Esophagus squamous epithelium (tissue), 5 donors: ENCODE measurements at regions not wholly inside any gene's neighbourhood (a gene's known extent, or its start where the extent isn't known, plus 50 kb on each side); places are given as distances from the start of the nearest gene placed in this dataset.

Experiments
- DNase-seq: peaks from one replicate; lab custom pipeline; 2025; lab: John Stamatoyannopoulos, UW
- H3K27ac ChIP-seq, 4 donors: fragments of 200-600 bp; sonication (generic); one replicate each; pipeline ENCODE4 v1.5.1; 2016 to 2019; ENCODE audit warnings: mild to moderate bottlenecking in 1 of 4
- H3K27me3 ChIP-seq, 4 donors: fragments of 200-600 bp; sonication (generic); 1 replicate in 3 of 4; 2 replicates in 1 of 4; pipeline versions ENCODE4 v1.5.1 to v1.6.0; 2017 to 2021; ENCODE audit warnings: antibody characterized with exemption in 1 of 4
- H3K36me3 ChIP-seq, 3 donors: fragments of 200-600 bp; sonication (generic); one replicate each; pipeline ENCODE4 v1.5.1; 2016 to 2019
- H3K4me1 ChIP-seq, 3 donors: fragments of 200-600 bp; sonication (generic); one replicate each; pipeline ENCODE4 v1.5.1; 2017 to 2019
- H3K4me3 ChIP-seq, 4 donors: fragments of 200-600 bp; sonication (generic); 1 replicate in 3 of 4; 2 replicates in 1 of 4; pipeline ENCODE4 v1.5.1; 2016 to 2019; ENCODE audit warnings: mild to moderate bottlenecking in 2 of 4, moderate library complexity in 1 of 4
- H3K9me3 ChIP-seq, 3 donors: fragments of 200-600 bp; sonication (generic); one replicate each; pipeline ENCODE4 v1.5.1; 2016 to 2019
- POLR2A ChIP-seq, 4 donors: fragments of 450-650 bp; IDR thresholded peaks; one replicate each; pipeline ENCODE4 v1.6.1; 2017; ENCODE audit warnings: antibody characterized with exemption in 4 of 4, mild to moderate bottlenecking in 4 of 4, moderate library complexity in 3 of 4
- WGBS, 2 donors: methylation state at CpG; one replicate each; pipeline ENCODE4 v1.1.5; 2018; 5-methylcytosine and 5-hydroxymethylcytosine counted together
- intact Hi-C: fragments of 100-400 bp; cut with DNase I; formaldehyde crosslinking; loops from one replicate; pipeline ENCODE4 v1.15.0; 2022
- TF ChIP-seq, protein P1 (sequence below), 6 experiments: fragments of 450-650 bp in 4 of 6; fragments of 200-600 bp in 2 of 6; sonication (generic) in 2 of 6; IDR thresholded peaks; one replicate each; pipeline ENCODE4 v1.5.1; 2016 to 2019; ENCODE audit warnings: antibody characterized with exemption in 6 of 6, mild to moderate bottlenecking in 4 of 6, moderate library complexity in 4 of 6
- donor health status: DM: yes; HTN: yes; CAD: no.

GRCh38 chr10:52645187-52645758, 127.3 kb downstream of the MBL2 start:
- no peaks in the 10 kb centered on the region for H3K36me3 ChIP-seq
- no peak for DNase-seq
- intact Hi-C loops, result loop anchor here (10.0 kb wide), 1 partner anchor 130 kb away; the partner anchor contains the start of gene MBL2
- 42 to 57% methylated on average over 3 to 4 of the region's 4 CpGs for WGBS, 2 donors
- H3K4me1 ChIP-seq, result no peaks in the 10 kb centered on the region
- no peak overlapping the region for H3K4me3 ChIP-seq
- no peaks in the 10 kb centered on the region for H3K9me3 ChIP-seq
- no peaks in the 10 kb centered on the region for H3K27me3 ChIP-seq
- H3K27ac ChIP-seq, result no peak overlapping the region
- no peak for TF ChIP-seq POLR2A (IDR thresholded peaks at IDR 0.05)
- TF ChIP-seq, protein P1, sequence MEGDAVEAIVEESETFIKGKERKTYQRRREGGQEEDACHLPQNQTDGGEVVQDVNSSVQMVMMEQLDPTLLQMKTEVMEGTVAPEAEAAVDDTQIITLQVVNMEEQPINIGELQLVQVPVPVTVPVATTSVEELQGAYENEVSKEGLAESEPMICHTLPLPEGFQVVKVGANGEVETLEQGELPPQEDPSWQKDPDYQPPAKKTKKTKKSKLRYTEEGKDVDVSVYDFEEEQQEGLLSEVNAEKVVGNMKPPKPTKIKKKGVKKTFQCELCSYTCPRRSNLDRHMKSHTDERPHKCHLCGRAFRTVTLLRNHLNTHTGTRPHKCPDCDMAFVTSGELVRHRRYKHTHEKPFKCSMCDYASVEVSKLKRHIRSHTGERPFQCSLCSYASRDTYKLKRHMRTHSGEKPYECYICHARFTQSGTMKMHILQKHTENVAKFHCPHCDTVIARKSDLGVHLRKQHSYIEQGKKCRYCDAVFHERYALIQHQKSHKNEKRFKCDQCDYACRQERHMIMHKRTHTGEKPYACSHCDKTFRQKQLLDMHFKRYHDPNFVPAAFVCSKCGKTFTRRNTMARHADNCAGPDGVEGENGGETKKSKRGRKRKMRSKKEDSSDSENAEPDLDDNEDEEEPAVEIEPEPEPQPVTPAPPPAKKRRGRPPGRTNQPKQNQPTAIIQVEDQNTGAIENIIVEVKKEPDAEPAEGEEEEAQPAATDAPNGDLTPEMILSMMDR (IDR thresholded peaks at IDR 0.05), result no peak

GRCh38 chr10:52649511-52649910, 123.1 kb downstream of the MBL2 start:
- TF ChIP-seq POLR2A (IDR thresholded peaks at IDR 0.05), result no peak
- WGBS, 2 donors, result 9 to 50% methylated on average over 1 of the region's 1 CpG
- no peaks in the 10 kb centered on the region for H3K4me1 ChIP-seq
- no peak overlapping the region for H3K4me3 ChIP-seq
- intact Hi-C loops, result loop anchor here (10.0 kb wide), 1 partner anchor 125 kb away; the partner anchor contains the start of gene MBL2
- no peaks in the 10 kb centered on the region for H3K9me3 ChIP-seq
- H3K36me3 ChIP-seq, result no peaks in the 10 kb centered on the region
- H3K27me3 ChIP-seq, result no peaks in the 10 kb centered on the region
- DNase-seq, result no peak
- no peak overlapping the region for H3K27ac ChIP-seq

DNA sequence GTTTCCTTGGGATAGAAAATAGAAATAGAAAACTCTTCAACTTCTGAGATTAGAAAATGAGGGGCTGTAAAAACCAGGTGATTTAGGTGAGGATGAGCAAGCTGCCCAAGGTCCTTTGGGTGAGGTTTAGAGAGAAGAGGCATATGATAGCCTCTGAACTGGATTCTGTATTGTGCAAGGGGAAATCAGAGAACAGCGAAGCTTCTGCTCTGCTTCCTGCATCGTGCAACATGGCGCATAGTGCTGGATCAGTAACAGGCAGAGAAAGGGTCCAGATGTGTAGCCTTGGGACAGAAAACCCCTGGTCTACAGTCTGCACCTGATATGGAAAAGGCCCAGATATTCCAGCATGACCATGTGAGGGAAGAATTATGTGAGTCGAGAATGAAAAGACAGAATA, 121.7 kb downstream of the MBL2 start:
- H3K27me3 ChIP-seq, result no peaks in the 10 kb centered on the region
- TF ChIP-seq POLR2A (IDR thresholded peaks at IDR 0.05), result no peak
- TF ChIP-seq, protein P1 (IDR thresholded peaks at IDR 0.05), result no peak
- no peak overlapping the region for H3K27ac ChIP-seq
- no peak for DNase-seq
- H3K4me1 ChIP-seq, result no peaks in the 10 kb centered on the region
- H3K9me3 ChIP-seq, result no peaks in the 10 kb centered on the region
- no peaks in the 10 kb centered on the region for H3K36me3 ChIP-seq
- H3K4me3 ChIP-seq, result no peak overlapping the region
- intact Hi-C loops, result no loop called here
- WGBS, 2 donors, result 63 to 66% methylated on average over 4 of the region's 4 CpGs

- WGBS, 2 donors, result 18% methylated on average over 3 of the region's 3 CpGs
- no peak for DNase-seq
- Histone ChIP-seq H3K27ac (no peak overlapping the region), H3K4me1 (no peaks in the 10 kb centered on the region), H3K36me3 (no peaks in the 10 kb centered on the region), H3K9me3 (no peaks in the 10 kb centered on the region), H3K27me3 (no peaks in the 10 kb centered on the region), H3K4me3 (no peak overlapping the region)
- TF ChIP-seq, protein P1 (IDR thresholded peaks at IDR 0.05), result no peak
- no peak for TF ChIP-seq POLR2A (IDR thresholded peaks at IDR 0.05)
- intact Hi-C loops, result no loop called here
Observed at GRCh38 chr10:52651293-52651692, 121.3 kb downstream of the MBL2 start.

- no peaks in the 10 kb centered on the region for H3K4me1 ChIP-seq
- no peak for DNase-seq
- TF ChIP-seq POLR2A (IDR thresholded peaks at IDR 0.05), result no peak
- TF ChIP-seq, protein P1 (IDR thresholded peaks at IDR 0.05), result no peak
- 27 to 30% methylated on average over 7 of the region's 7 CpGs for WGBS, 2 donors
- no peaks in the 10 kb centered on the region for H3K9me3 ChIP-seq
- no peak overlapping the region for H3K27ac ChIP-seq
- no peak overlapping the region for H3K4me3 ChIP-seq
- H3K27me3 ChIP-seq, result no peaks in the 10 kb centered on the region
- intact Hi-C loops, result no loop called here
- no peaks in the 10 kb centered on the region for H3K36me3 ChIP-seq
Observed at GRCh38 chr10:52652431-52653262, 119.9 kb downstream of the MBL2 start.
